VCaP (cell line): ENCODE measurements at regions not wholly inside any gene's neighbourhood (a gene's known extent, or its start where the extent isn't known, plus 50 kb on each side); places are given as distances from the start of the nearest gene placed in this dataset.

ENCODE experiments used
- H3K27ac ChIP-seq: fragments of 450-650 bp; 2 replicates; pipeline ENCODE4 v1.5.1; 2017
- CTCF ChIP-seq: fragments of 450-650 bp; conservative IDR thresholded peaks from 2 replicates; pipeline ENCODE4 v1.5.1; 2017; ENCODE audit warnings: mild to moderate bottlenecking, moderate library complexity

DNA sequence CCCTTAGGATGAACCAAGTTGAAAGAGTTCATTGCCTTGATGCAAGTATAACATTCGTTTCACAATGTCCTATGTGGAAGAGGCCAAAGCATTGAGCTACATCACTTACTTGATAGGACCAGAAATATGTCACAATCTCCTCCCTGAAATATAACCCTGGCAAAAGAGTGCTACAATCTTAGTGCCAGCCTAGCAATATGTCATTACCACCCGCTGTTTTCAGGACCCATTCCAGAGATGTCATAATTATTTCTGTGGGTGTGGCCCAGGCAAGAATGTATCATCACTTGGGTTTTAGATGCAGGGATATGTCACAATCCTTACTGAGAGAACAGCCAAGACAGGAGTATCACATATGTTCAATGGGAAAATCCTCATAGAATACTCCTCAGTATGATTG lies 915.0 kb upstream of the AMELY start:
- H3K27ac ChIP-seq = no peak overlapping the region
- TF ChIP-seq CTCF = no peak

- H3K27ac ChIP-seq = no peak overlapping the region
- no peak for TF ChIP-seq CTCF
Measured at GRCh38 chrY:7825874-7826273, 914.3 kb upstream of the AMELY start.

DNA sequence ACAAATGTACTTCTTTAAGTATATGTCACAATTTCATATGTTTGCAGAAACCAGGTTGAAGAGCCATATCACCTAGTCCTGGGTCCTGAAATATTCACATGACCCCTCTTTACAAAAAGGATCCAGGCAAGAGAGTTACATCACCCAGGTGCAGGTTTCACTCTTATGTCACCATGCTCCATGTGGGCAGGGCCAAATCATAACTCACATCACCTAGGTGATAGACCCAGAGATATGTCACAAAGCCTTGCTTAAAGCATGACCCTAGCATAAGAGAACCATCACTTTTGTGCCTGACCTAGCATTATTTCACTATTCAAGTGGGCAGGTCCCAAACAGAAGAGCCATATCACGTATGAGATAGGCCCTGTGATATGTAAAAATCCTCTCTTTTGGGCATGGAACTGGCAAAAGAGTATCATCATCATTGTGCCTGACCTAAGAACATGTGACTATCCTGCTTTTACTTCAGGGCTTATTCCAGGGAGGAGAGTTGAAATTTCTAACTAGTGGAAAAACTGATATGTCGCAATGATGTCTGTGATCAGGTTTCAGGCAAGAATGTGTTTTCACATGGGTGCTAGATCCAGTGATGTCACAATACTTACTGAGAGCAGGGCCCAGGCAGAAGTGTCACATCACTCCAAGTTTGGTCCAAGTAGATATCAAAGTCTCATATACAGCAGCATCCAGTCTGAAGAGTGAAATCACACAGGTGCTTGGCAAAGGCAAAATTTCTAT lies 909.9 kb upstream of the AMELY start:
- TF ChIP-seq CTCF = no peak
- H3K27ac ChIP-seq = no peak overlapping the region

- TF ChIP-seq CTCF = peak; percentile 74
- peak overlapping the region; percentile 20; the same call in 1 of the 2 replicates for H3K27ac ChIP-seq
Measured at GRCh38 chrY:7818924-7819323, 907.4 kb upstream of the AMELY start.

- no peak overlapping the region for H3K27ac ChIP-seq
- no peak for TF ChIP-seq CTCF
Measured at GRCh38 chrY:7816567-7816966, 905.0 kb upstream of the AMELY start.

DNA sequence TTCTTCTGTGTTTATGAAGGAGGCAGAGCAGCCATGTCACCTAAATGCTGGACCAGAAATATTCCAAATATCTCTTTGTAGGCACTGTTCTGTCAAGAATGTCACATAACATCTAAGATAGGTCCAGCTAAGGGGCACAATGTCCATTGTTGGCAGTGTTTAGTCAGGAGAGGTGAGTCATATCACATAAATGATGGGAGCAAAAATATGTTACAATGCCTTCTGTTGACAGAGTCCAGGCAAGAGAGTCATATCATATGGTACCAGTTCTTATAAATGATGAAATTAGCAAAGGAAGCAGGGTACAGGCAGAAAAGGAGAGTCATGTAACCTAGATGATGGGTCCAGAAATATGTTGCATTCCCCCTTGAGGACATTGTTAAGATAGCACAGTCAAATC lies 904.4 kb upstream of the AMELY start:
- H3K27ac ChIP-seq = no peak overlapping the region
- no peak for TF ChIP-seq CTCF

- TF ChIP-seq CTCF = no peak
- H3K27ac ChIP-seq = no peak overlapping the region
Measured at GRCh38 chrY:7815285-7815684, 903.7 kb upstream of the AMELY start.
